Loucy (cell line): ENCODE measurements at regions not wholly inside any gene's neighbourhood (a gene's known extent, or its start where the extent isn't known, plus 50 kb on each side); places are given as distances from the start of the nearest gene placed in this dataset.

Experiments
- H2AFZ ChIP-seq: fragments of 200-600 bp; sonication (generic); 2 replicates; pipeline ENCODE4 v1.6.0; 2016; ENCODE audit warnings: antibody characterized with exemption, mild to moderate bottlenecking, low read length, moderate library complexity
- H3F3A ChIP-seq: fragments of 200-600 bp; 2 replicates; pipeline ENCODE4 v1.6.0; 2016; ENCODE audit warnings: antibody characterized with exemption, low read depth, mild to moderate bottlenecking
- H3K27me3 ChIP-seq: fragments of 200-600 bp; sonication (generic); 2 replicates; pipeline ENCODE4 v1.6.1; 2014; ENCODE audit warnings: low read length, mild to moderate bottlenecking; ENCODE audit not compliant: insufficient read depth, poor library complexity, severe bottlenecking
- H3K36me3 ChIP-seq: fragments of 200-600 bp; sonication (generic); 2 replicates; pipeline ENCODE4 v1.6.1; 2016; ENCODE audit warnings: low read length; ENCODE audit not compliant: insufficient read depth
- H3K4me1 ChIP-seq: fragments of 200-600 bp; sonication (generic); 2 replicates; pipeline ENCODE4 v1.5.1; 2014; ENCODE audit warnings: low read length, mild to moderate bottlenecking; ENCODE audit not compliant: insufficient read depth, poor library complexity, severe bottlenecking
- H3K4me2 ChIP-seq: fragments of 200-600 bp; sonication (generic); 2 replicates; pipeline ENCODE4 v1.6.0; 2014; ENCODE audit warnings: antibody characterized with exemption, low read length, low read depth, mild to moderate bottlenecking; ENCODE audit not compliant: poor library complexity, severe bottlenecking
- H3K4me3 ChIP-seq: fragments of 200-600 bp; sonication (generic); 2 replicates; pipeline ENCODE4 v1.5.1; 2014; ENCODE audit warnings: low read length, mild to moderate bottlenecking, mixed read lengths; ENCODE audit not compliant: poor library complexity, severe bottlenecking
- H3K79me2 ChIP-seq: fragments of 200-600 bp; sonication (generic); 2 replicates; pipeline ENCODE4 v1.6.1; 2014; ENCODE audit warnings: low read length; ENCODE audit not compliant: insufficient read depth
- H3K9ac ChIP-seq: fragments of 200-600 bp; sonication (generic); 2 replicates; pipeline ENCODE4 v1.6.0; 2014; ENCODE audit warnings: mild to moderate bottlenecking, low read depth, low read length, moderate library complexity; ENCODE audit not compliant: poor library complexity, severe bottlenecking
- H3K9me2 ChIP-seq: fragments of 200-600 bp; sonication (generic); replicated peaks from 2 replicates; pipeline ENCODE4 v1.6.1; 2016; ENCODE audit warnings: low read depth, low read length, mixed read lengths
- H3K9me3 ChIP-seq: fragments of 200-600 bp; sonication (generic); 2 replicates; pipeline ENCODE4 v1.6.1; 2014; ENCODE audit warnings: mild to moderate bottlenecking, antibody characterized with exemption, low read length, low read depth; ENCODE audit not compliant: insufficient read depth
- H4K20me1 ChIP-seq: fragments of 200-600 bp; sonication (generic); 2 replicates; pipeline ENCODE4 v1.6.0; 2014; ENCODE audit warnings: antibody characterized with exemption, low read length, mild to moderate bottlenecking; ENCODE audit not compliant: insufficient read depth, poor library complexity, severe bottlenecking
- EZH2phosphoT487 ChIP-seq: fragments of 200-600 bp; IDR thresholded peaks from 2 replicates; pipeline ENCODE4 v1.6.1; 2018; ENCODE audit warnings: antibody characterized with exemption, mild to moderate bottlenecking, moderate library complexity, borderline replicate concordance
- TF ChIP-seq, protein P1 (sequence below): fragments of 200-600 bp; sonication (generic); conservative IDR thresholded peaks from 2 replicates; pipeline ENCODE4 v1.5.1; 2014; ENCODE audit warnings: mild to moderate bottlenecking, antibody characterized with exemption, low read length

DNA sequence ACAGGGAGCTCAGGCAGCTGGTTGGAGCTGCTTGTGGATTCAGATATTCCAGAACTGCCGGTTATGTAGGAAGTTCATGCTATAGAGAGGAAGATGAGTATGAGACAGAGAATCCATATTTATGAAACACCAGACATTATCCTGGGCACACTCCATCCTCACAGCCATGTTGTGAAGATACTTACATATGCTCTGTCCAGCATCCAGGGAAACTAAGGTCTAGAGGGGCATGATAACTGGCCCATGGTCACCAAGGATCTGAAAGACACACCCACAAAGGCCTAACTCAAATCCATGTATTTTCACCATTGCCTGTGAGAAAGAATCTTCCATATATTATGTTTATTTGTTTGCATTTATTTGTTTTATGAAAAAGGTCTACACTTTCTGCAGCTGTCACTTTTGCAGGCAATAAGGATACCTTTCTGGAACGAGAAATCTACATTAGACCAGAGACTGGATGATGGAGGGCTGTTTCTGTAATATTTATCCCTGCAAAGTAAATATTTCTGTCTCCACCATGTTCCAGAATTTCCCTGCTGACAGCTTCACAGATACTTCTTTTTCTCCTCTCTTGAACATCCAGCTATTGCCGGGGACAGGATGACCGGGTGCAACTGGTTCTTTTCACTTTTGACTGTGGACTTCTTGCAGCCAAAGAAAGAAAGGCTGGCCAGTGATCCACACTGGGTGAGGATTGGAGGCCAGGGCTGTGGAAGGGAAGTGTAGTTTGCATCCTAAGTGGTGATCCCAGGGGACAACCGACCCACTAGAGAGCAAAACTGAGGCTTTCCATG lies 145.9 kb upstream of the NAV2 start:
- H3K4me1 ChIP-seq, result no peaks in the 10 kb centered on the region
- H3F3A ChIP-seq, result no peaks in the 10 kb centered on the region

DNA sequence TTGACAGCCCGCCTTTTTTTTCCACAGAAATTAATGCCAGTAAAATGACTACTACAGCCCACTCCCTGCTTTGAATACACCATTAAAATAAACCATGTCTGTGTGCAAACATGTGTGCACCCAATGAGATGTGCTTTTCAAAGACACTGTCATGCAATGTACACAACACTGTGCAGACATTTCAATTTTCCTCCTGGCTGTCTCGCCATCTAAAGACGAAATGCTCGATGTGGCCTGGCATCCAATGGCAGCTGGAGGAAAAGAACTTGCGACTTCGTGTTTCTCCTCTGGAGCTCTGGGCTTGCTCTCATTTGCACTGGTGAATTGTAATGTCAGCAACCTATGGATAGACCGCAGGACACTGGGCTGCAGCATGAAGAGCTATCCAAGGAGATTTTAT lies 147.0 kb upstream of the NAV2 start:
- Histone ChIP-seq H3K4me1 (no peaks in the 10 kb centered on the region), H2AFZ (no peak overlapping the region), H3K4me3 (no peak overlapping the region), H4K20me1 (no peaks in the 10 kb centered on the region), H3K9ac (no peak overlapping the region), H3K27me3 (no peaks in the 10 kb centered on the region), H3F3A (no peaks in the 10 kb centered on the region), H3K4me2 (no peak overlapping the region), H3K36me3 (no peaks in the 10 kb centered on the region), H3K9me3 (no peaks in the 10 kb centered on the region), H3K9me2 (no peaks in the 10 kb centered on the region), H3K79me2 (no peaks in the 10 kb centered on the region)
- TF ChIP-seq, protein P1, sequence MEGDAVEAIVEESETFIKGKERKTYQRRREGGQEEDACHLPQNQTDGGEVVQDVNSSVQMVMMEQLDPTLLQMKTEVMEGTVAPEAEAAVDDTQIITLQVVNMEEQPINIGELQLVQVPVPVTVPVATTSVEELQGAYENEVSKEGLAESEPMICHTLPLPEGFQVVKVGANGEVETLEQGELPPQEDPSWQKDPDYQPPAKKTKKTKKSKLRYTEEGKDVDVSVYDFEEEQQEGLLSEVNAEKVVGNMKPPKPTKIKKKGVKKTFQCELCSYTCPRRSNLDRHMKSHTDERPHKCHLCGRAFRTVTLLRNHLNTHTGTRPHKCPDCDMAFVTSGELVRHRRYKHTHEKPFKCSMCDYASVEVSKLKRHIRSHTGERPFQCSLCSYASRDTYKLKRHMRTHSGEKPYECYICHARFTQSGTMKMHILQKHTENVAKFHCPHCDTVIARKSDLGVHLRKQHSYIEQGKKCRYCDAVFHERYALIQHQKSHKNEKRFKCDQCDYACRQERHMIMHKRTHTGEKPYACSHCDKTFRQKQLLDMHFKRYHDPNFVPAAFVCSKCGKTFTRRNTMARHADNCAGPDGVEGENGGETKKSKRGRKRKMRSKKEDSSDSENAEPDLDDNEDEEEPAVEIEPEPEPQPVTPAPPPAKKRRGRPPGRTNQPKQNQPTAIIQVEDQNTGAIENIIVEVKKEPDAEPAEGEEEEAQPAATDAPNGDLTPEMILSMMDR, result no peak
- no peak for TF ChIP-seq EZH2phosphoT487

More for the DNA sequence above, 145.9 kb upstream of the NAV2 start:
- H4K20me1 ChIP-seq, result no peaks in the 10 kb centered on the region
- H2AFZ ChIP-seq, result no peak overlapping the region
- no peaks in the 10 kb centered on the region for H3K9me2 ChIP-seq
- TF ChIP-seq, protein P1, result no peak
- no peak for TF ChIP-seq EZH2phosphoT487
- H3K79me2 ChIP-seq, result no peaks in the 10 kb centered on the region
- no peaks in the 10 kb centered on the region for H3K9me3 ChIP-seq
- no peak overlapping the region for H3K9ac ChIP-seq
- H3K27me3 ChIP-seq, result no peaks in the 10 kb centered on the region
- H3K4me2 ChIP-seq, result no peak overlapping the region
- H3K36me3 ChIP-seq, result no peaks in the 10 kb centered on the region
- no peak overlapping the region for H3K4me3 ChIP-seq

DNA sequence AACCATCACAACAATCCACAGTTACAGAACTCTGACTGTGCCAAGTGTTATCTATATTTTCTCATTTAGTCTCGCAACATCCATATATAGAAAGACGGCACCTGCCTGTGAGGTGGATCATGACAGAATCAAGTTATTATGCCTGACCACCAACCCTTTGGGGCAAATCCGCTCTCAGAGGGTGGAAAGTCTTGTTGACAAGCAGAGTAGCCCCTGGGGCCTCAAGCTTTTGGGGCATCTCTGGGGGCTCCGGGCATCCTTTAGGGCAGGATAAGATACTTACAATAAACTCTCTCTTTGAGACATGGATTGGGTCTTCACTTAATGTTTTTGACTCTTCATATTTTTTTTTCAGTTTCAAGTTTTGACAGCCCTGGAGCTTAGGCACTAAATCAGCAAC lies 150.5 kb upstream of the NAV2 start:
- Histone ChIP-seq H4K20me1 (no peaks in the 10 kb centered on the region), H2AFZ (no peak overlapping the region), H3K4me3 (no peak overlapping the region), H3F3A (no peaks in the 10 kb centered on the region), H3K4me2 (no peak overlapping the region), H3K79me2 (no peaks in the 10 kb centered on the region), H3K9me2 (no peaks in the 10 kb centered on the region), H3K27me3 (no peaks in the 10 kb centered on the region), H3K9ac (no peak overlapping the region), H3K9me3 (no peaks in the 10 kb centered on the region), H3K4me1 (peaks cover 5% of the 10 kb centered on the region), H3K36me3 (no peaks in the 10 kb centered on the region)
- TF ChIP-seq, protein P1, result no peak
- TF ChIP-seq EZH2phosphoT487, result no peak
